Hypothalamus (tissue), 51 donors: ENCODE measurements at regions not wholly inside any gene's neighbourhood (a gene's known extent, or its start where the extent isn't known, plus 50 kb on each side); places are given as distances from the start of the nearest gene placed in this dataset.

Source experiments
- DNase-seq, 51 donors: peaks; one replicate each; lab custom pipeline; 2025; lab: John Stamatoyannopoulos, UW

DNA sequence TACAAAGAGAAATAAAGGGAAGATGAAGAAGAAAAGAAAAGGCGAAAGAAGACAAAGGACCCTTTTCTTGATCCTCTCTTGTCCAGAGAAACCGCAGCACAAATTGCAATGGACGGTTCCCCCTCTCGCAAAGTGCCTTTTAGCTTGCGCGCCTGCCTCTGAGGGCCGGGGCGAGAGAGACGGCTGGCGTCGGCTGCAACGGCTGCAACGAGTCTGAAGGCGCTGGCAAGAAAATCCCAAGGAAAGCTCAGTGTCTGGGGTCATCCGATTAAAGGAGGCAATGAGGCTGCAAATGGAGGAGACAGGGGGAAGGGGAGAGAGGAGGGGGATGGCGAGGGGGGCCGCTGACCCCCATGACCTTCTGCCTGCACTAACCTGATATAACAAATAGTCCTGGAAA lies 671.5 kb downstream of the MED13L start:
- DNase-seq: no peak

DNA sequence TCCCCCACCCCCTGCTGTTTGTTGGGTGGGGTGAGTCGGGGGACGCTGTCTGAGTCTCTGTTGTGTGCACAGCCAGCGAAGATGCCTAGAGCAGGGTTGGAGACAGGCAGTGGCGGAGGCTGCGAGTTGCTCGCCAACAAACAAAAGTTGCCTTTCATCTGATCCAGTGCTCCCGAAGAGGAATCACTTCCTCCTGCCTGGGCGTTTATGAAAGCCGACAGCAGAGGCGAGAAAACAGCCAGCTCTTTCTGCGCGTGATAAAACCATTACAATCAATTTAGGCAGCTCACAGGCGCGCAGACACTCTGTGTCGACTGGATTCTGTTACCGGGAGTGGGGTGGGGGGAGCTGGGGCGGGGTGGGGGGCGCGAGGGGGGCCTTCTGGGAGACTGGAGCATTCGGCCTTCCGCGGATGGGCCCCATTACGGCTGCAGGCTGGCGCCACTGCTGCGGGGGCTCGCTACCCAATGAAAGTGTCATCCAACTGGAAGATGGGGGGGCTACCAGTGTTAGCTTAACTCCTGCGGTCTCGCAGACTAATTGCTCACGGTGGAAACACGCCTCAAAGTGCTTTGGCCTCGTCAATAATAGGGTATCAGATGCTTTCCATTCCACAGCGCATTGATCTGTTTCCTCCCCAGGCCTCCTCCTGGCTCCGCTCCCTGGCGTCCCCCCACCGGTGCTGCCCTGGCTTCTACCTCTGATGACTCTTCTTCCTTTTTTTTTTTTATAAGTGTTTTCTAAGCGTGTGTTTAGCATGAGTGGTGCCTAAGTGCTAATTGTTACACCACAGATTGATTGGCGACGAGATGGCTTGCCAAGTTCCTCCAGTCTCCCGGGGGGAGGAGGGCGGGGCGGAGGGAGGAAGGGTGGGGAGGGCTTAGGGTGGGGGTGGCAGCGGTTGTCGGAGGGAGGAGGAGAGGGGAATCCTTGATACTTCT lies 678.4 kb downstream of the MED13L start:
- DNase-seq: peak in 39 of 51 donors; percentile 1 to 56 (median 25)

DNA sequence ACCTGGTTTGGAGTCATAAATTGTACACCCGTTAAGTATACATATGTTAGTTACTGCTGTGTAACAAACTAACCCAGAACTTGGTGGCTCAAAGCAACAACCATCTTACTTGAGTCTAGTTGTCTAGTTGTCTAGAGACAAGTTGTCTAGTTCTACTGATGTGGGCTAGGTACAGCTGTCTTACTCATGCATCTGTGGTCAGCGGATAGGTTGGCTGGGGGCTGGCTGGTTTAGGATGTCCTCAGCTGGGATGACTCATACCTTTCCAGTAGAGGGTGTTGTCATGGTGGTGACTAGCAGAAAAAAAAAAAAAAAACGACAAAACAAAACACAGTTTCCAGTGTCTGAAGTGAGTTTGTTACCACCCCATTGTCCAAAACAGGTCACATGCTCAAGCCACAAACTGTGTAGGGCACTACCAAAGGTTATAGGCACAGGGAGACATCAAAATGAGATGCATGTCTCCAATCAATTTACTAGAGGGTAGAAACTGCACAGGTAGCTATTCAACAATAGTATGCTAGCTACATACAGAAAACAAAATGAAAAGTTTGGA lies 680.3 kb downstream of the MED13L start:
- DNase-seq: no peak

DNA sequence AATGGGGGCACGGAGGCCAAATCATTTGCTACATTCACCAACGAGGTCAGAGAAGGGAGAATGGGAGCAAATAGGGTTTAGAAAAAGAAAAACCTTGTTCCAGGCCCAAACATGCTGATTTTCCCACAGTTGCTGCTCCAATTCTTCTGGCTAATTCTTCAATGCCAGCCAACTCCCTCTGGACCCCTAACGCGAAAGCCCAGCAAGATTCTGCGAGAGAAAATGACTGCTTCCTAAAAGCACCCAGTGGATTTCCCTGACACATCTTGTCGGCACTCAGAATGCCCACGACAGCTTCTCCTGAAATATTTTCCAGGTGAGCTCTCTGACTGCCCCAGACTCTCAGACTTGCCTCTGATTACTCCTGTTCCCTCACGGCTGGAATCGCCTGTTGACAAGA lies 689.4 kb downstream of the MED13L start:
- no peak for DNase-seq

DNA sequence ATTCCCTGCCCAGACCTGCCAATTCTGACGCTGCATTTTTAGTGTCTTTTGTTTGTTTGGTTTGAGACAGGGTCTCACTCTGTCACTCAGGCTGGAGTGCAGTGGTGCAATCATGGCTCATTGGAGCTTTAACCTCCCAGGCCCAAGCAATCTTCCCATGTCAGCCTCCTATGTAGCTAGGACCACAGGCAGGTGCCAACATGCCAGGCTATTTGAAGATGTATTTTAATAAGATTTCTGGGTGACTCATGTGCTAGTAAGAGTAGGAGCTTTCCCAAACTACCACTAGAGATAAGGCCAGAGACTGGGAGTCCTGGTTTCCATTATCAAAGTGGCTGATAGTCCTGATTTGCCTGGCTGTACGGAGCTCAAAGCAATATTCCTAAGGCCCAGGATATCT lies 693.3 kb downstream of the MED13L start:
- DNase-seq: no peak

DNA sequence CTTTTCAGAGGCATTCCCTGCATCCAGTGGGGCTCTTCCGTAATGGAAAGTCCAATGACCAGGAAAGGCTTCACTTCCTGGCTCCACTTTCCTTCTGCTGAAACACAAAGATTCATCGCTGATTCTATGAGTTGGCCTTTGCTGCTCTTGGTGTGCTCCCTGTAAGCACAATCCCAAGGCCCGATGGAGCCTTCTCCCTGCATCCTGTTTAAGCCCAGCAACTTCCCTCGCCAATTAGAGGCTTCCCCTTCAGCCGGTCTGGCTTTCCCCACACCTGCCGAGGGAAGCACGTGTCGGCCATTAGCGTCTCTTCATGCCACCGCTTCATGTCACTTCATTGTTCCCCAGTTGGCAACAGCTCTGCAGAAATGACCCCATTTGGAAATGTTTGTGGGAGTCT lies 693.9 kb downstream of the MED13L start:
- DNase-seq: no peak

DNA sequence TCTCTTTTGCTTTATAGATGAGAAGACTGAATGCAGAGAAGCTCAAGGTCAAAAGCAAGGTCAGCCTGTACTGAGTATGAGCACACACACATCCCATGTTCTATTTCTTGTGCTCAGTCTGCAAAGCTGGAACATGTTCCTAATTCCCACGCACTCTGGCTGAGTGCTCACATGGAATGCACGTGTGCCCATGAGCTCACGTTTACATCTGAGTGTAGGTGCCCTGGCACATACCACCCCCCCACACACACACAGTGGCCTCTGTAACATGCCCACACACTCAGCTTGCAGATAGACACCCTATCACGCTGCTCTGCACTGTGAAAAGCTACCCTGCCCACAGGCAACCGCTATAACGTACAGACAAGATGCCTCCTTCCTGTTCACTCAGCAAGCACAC lies 700.1 kb downstream of the MED13L start:
- DNase-seq: no peak

DNA sequence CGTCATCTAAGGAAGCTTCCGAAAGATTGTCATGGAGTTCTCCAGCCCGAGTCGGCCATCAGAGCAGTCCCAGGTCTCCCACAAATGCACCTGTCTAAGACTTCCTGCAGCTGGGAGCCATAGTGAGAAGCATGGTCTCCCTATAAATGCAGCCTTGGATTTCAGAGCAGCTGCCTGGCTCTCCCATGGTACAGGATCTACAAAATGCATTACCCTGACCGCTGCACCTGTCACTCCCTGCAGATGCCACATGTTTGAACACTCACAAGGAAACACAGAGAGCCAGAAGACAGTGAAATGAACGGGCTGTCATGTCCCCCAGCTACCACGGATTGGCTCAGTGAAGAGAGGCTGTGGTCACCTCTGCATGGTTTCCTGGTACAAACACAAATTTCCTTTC lies 702.7 kb downstream of the MED13L start:
- DNase-seq: no peak

DNA sequence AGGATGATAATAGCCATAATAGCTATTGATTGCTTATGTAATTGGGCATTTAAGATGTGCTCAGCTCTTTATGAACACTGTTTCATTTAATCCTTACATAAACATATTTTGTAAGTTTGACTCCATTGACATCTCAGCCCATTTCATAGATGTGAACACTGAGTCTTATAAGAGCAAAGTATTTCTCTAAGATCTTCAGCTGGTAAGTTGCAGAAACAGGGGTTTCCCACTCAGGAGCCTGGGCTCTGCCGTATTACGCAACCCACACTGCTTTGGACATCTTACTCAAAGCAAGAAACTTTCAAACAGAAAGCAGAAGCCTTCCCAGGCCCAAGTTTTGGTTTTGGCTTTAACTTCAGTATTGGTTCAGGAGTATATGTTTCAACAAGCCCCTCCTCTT lies 705.1 kb downstream of the MED13L start:
- peak in 9 of 51 donors; percentile 1 to 14 (median 10) for DNase-seq

DNA sequence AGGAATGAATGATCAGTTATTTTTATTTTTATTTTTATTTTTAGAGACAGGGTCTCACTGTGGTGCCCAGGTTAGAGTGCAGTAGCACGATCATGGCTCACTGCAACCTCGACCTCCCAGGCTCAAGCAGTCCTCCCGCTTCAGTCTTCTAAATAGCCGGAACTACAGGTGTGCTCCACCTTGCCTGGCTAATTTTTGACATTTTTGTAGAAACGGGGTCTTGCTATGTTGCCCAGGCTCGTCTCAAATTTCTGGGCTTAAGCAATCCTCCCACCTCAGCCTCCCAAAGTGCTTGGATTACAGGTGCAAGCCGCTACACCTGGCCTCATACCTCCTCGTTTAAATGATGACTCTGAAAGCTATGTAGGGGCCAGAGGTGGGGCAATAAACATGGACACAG lies 706.0 kb downstream of the MED13L start:
- DNase-seq: no peak

DNA sequence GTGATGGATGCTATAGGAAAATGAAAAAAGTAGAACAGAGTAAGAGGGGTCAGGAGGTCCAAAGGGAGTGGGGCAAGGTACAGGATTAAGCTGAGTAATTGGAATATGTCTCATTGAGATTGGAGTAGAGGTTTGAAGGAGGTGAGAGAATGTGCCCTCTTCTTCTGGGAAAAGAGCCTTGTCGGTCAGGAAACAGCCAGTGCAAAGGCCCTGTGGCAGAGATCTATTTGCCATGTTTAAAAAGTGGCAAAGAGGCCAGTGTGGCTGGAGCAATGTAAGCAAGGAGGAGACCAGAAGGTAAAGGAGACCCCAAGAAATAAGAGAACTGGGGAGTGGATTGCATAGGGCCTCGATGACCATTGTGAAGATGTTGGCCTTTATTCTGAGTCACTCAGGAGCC lies 706.5 kb downstream of the MED13L start:
- no peak for DNase-seq

DNA sequence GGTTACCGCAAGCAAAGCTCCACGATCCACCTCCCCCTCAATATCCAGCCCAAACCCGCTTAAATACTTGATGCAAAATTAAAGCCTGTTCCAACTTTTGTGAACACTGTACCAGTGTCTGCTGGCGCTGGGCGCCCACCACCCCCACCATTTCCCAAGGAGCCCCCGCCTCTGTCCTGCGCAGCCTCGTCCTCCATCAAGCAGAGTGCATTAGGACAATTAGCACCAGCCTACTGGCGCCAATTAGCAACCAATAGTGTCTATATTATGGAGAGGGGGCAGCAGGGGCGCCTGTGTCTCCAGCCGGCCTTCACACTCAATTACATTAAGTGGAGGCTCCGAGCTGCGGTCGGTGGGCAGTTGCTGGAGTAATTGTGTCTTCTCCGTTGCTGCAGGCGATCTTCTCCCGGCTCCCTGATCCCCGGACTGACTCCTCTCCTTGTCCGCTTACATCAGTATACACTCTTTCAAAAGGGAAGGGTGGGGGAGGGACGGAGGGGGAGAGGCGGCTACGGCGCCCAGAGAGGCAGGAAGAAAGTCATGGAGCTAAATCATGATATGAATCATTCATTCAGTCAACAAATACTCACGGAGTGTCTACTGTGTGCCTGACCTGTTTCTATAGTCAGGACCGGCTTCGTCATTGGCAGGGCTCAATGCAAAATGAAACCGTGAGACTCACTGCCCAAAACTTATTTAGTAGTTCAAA lies 707.3 kb downstream of the MED13L start:
- peak in 3 of 51 donors; percentile 1 to 36 (median 4) for DNase-seq

DNA sequence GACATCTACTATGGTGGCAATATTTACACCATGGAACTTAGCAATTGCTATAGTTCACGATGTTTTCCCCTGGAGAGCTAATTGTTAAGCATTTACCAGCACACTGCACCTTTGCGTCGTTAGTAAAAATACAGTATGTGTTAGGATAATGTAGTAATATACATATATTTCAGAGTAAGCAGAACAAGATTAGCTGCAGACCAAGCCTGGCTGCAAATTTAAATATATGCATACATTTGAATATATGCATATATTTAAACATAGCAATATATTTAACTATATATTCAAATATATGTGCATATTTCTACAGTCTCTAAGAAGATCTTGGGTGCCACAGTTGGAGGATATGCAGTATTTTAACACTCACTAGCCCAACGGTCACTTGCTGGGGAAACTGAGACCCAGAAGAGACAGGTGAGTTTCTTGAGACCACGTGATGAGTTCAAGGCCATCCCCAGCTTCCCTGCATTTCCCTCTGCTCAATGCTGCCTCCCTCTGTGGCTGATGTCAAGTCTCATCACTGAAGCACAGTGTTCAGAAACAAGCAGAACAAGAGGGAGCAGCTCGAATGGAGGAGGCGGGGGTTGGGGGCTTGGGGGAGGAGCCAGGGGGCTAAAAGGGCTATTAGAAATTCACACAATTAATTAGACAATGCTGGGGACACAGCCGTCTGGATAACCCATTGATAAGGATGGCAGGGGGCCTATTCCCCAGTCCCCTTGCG lies 708.0 kb downstream of the MED13L start:
- DNase-seq: peak in 18 of 51 donors; percentile 1 to 31 (median 10)

DNA sequence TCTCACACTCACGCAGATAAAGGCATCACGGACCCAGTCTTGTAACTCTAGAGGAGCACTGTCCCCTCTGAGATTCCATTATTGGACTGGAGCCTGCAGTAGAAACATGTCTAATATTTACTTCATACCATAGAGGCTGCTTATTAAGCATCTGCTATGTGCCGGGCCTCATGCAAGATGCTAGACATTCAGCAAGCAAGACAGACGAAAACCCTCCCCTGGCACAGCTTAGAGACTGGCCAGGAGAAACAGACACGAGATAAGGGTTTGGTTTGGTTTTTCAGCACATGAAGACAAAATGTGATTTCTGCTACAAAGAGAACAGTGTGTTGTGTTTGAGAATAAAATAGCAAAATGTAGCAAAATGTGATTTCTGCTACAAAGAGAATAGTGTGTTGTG lies 719.2 kb downstream of the MED13L start:
- no peak for DNase-seq

DNA sequence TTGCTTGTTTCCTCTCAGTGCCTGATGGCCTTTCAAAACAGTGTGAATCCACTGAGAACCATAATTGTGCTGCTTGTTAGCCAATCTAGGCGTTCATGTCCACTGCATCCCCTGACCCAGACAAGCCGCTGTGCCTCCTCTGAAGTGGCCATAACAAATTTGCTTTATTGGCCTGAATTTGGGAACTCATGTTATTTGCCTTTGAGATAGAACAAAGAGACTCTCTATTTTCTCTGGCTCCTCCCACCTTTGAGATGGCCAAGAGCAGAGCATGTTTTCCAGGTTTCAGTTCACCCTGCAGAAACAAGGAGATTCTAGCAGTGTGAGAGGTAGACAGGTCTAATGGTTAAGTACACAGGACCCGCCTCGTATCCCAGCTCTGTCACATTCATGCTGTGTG lies 723.9 kb downstream of the MED13L start:
- no peak for DNase-seq

DNA sequence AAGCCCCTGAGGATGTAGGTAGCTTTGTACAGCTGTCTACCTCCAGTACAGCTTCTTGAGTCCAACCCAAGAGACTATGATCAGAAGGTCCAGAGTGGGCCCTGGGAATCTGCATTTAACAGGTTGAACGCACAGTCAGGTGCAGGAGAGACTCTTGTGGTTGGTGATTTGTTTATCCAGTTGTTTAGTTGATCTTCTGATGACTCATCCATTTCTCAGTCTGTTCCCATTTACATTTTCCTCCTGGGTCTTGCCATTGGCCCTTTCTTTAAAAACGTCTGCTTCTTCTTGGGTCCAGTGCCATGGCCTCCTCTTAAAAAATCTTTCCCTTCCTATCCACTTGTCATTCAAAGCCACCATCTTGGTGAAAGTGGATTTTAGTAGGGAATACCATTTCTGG lies 734.2 kb downstream of the MED13L start:
- DNase-seq: no peak

DNA sequence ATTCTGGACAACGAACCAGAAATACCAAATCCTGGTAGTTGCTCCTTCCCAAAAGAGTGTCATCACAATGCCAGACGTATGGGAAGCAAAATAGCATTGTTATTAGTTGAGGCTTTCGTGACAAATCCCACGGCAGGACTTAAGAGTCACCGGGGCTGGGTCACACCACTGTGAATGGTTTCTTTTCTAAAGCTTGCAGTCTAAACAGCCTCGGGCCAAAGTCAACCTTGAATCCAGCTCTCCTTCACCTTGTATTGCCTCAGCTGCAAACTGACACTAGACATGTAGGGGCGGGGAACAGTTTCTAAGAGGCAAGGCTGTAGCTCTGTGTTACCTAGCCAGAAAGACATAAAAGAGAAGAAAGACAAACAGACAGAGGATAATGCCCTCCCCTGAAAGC lies 734.8 kb downstream of the MED13L start:
- no peak for DNase-seq

DNA sequence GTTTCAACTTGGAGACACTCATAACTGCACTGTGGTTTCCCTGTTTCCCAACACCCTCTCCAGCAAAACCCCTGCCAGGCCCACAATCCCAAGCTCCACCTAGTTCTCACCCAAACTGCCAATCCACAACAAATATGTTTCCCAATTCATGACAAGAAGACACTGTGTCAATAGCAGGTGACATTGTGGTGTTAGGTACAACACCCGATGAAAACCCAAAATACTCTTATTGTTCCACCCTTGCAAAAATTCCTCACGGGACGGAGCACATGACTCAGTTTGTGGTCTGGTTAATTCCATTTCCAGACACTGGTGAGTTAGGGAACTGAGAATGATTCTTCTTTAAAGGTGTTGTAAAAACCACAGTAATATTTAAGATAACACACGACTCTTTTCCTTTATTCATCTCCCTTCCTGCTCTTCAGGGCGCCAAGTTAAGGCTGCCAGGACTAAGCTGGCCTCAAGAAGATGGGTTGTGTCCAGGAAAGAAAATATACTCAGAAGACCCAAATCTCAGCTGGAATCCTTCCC lies 735.5 kb downstream of the MED13L start:
- DNase-seq: no peak

DNA sequence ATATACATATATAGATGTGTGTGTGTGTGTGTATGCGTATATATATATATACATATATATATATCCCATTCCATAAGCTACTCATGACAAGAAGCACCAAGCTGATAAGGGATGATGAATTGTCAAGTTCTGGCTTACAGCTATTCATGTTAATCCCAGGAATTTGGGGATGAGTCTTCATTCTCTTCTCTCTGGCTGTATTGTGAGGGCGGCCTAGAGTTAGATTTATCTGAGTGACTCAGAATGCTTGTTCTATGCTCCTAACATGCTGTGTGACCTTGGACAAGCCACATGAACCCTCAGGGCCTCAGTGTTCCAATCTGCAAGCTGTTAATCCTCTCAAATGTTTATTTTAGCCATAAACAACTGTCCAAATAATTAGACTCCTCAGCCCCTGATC lies 749.0 kb downstream of the MED13L start:
- DNase-seq: no peak

DNA sequence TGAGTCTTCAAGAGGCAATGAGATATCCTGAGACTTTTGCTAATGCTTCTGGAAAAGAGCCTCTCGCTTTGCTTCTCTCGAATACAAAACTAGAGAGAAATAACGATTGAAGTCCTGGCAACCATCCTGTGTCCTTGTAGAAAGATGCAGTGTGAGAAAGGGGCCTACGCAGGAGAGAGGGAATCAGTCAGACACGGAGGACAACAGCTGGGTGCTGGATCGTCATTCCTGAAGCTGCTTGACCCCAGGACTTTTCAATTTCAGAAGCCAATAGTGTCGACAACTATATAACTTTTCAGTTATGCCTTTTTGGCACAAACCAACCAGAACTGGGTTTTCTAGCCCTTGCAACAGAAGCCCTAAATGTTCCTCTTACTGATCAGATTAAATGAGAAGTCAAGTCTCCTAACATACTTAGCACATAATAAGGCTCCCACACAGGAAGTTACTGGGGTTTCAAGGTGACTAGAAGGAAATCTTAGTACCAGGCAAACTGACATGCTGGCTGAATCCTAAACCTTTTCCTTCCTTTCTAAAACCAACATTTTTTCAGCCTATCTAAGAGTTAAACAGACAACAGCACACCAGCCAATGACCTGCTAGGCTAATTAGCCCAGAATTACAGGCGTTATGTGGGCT lies 755.6 kb downstream of the MED13L start:
- no peak for DNase-seq
